Heart left ventricle (tissue), 16 donors: ENCODE measurements at regions not wholly inside any gene's neighbourhood (a gene's known extent, or its start where the extent isn't known, plus 50 kb on each side); places are given as distances from the start of the nearest gene placed in this dataset.
"Not testable (repeated sequence)": the region's sequence is repeated elsewhere in the genome, so short reads cannot be mapped to it uniquely, and the experiment has no call there.

ENCODE experiments used
- ATAC-seq, 4 donors: fragments of 200-7000 bp; cut with Tn5 transposase; one replicate each; pipeline ENCODE4 v1.9.1; 2020 to 2022; ENCODE audit warnings: moderate library complexity in 4 of 4, mild to moderate bottlenecking in 3 of 4, moderate number of reproducible peaks in 1 of 4
- DNase-seq, 5 donors: peaks; one replicate each; pipeline ENCODE4 v3.0.0-alpha.2; 2020
- H3K27ac ChIP-seq, 12 donors: fragments of 200-600 bp; sonication (generic) in 4 of 12; one replicate each; pipeline versions ENCODE4 v1.5.0 to v1.8.0; 2016 to 2022; ENCODE audit warnings: mild to moderate bottlenecking in 2 of 12
- H3K27me3 ChIP-seq, 9 donors: fragments of 200-600 bp; sonication (generic) in 2 of 9; one replicate each; pipeline versions ENCODE4 v1.5.1 to v1.8.0; 2016 to 2022; ENCODE audit warnings: mild to moderate bottlenecking in 3 of 9
- H3K36me3 ChIP-seq, 9 donors: fragments of 200-600 bp; sonication (generic) in 2 of 9; one replicate each; pipeline versions ENCODE4 v1.5.0 to v1.8.0; 2018 to 2022; ENCODE audit warnings: mild to moderate bottlenecking in 2 of 9
- H3K4me1 ChIP-seq, 12 donors: fragments of 200-600 bp; sonication (generic) in 4 of 12; one replicate each; pipeline versions ENCODE4 v1.5.0 to v1.8.0; 2016 to 2022; ENCODE audit warnings: mild to moderate bottlenecking in 3 of 12
- H3K4me3 ChIP-seq, 12 donors: fragments of 200-600 bp; sonication (generic) in 4 of 12; one replicate each; pipeline versions ENCODE4 v1.5.0 to v1.8.0; 2017 to 2022; ENCODE audit warnings: mild to moderate bottlenecking in 9 of 12, moderate library complexity in 4 of 12
- H3K9me3 ChIP-seq, 12 donors: fragments of 200-600 bp; sonication (generic) in 4 of 12; one replicate each; pipeline versions ENCODE4 v1.5.0 to v1.8.0; 2016 to 2022; ENCODE audit warnings: mild to moderate bottlenecking in 1 of 12
- POLR2A ChIP-seq, 2 donors: fragments of 450-650 bp; IDR thresholded peaks; one replicate each; pipeline ENCODE4 v1.6.1; 2017; ENCODE audit warnings: antibody characterized with exemption in 2 of 2, mild to moderate bottlenecking in 2 of 2, moderate library complexity in 2 of 2
- WGBS, 4 donors: extraction: QIAGEN DNeasy Blood & Tissue Kit in 2 of 4; methylation state at CpG; one replicate each; pipeline versions ENCODE4 v1.1.5 to v1.1.7; 2013 to 2018; 5-methylcytosine and 5-hydroxymethylcytosine counted together
- intact Hi-C, 10 donors: fragments of 100-400 bp; cut with DNase I; formaldehyde crosslinking; loops; one replicate each; pipeline versions ENCODE4 v1.11.1 to v1.14.2; 2022
- TF ChIP-seq, protein P1 (sequence below), 12 donors: fragments of 200-600 bp; sonication (generic) in 4 of 12; IDR thresholded peaks; one replicate each; pipeline versions ENCODE4 v1.5.0 to v1.8.0; 2018 to 2022; ENCODE audit warnings: antibody characterized with exemption in 12 of 12, mild to moderate bottlenecking in 5 of 12
- donor health status: ischemic (EF 13 %, LVEDD 7.1; RV severe dilation, severe dysfunction).
- donor health status: healthy with polysubstance abuse.
- donor health status: DM: no; HTN: yes; CAD: no.
- donor health status: DM: no; HTN: no; CAD: no.
- donor health status: ischemic (EF 25% LVEDD 6.9; RV normal size, moderate dysfunction).
- donor health status: ischemic (EF 25% LVEDD 5.7; RV mildly dilated, moderate dysfunction).
- donor health status: healthy.
- donor health status: DM: yes; HTN: yes; CAD: no.
- donor health status: ischemic (EF 35%, LVEDD 5.7; RV mildly dilated, moderate dysfunction).
- donor health status: nonischemic (EF 11% LVEDD 7.7; RV severe dilation, severe dysfunction).
- donor health status: DM: yes; HTN: yes; CAD: no.
- donor health status: PGD.
- donor health status: ischemic (EF 29% LVEDD 5.4; RV normal size, mild dysfunction).
- donor health status: nonischemic (EF 23%, LVEDD 6.1; RV moderate dilation, normal function).

- TF ChIP-seq, protein P1, sequence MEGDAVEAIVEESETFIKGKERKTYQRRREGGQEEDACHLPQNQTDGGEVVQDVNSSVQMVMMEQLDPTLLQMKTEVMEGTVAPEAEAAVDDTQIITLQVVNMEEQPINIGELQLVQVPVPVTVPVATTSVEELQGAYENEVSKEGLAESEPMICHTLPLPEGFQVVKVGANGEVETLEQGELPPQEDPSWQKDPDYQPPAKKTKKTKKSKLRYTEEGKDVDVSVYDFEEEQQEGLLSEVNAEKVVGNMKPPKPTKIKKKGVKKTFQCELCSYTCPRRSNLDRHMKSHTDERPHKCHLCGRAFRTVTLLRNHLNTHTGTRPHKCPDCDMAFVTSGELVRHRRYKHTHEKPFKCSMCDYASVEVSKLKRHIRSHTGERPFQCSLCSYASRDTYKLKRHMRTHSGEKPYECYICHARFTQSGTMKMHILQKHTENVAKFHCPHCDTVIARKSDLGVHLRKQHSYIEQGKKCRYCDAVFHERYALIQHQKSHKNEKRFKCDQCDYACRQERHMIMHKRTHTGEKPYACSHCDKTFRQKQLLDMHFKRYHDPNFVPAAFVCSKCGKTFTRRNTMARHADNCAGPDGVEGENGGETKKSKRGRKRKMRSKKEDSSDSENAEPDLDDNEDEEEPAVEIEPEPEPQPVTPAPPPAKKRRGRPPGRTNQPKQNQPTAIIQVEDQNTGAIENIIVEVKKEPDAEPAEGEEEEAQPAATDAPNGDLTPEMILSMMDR (IDR thresholded peaks at IDR 0.05), result no peak
- no peak for TF ChIP-seq POLR2A (IDR thresholded peaks at IDR 0.05)
- WGBS, 4 donors, result 45 to 65% (median 57%) methylated on average over 3 of the region's 3 CpGs
- Histone ChIP-seq H3K4me1 (no peaks in the 10 kb centered on the region), H3K27ac (no peak overlapping the region), H3K9me3 (peaks cover 0 to 8% (median 0%) of the 10 kb centered on the region in 12 donors), H3K36me3 (no peaks in the 10 kb centered on the region), H3K27me3 (peaks cover 0 to 6% (median 0%) of the 10 kb centered on the region in 9 donors), H3K4me3 (no peak overlapping the region)
- DNase-seq (no peak), ATAC-seq (no peak)
- intact Hi-C loops, result no loop called here
Measured at GRCh38 chr13:87814403-87814802, 143.2 kb downstream of the SLITRK5 start.

GRCh38 chr13:87820241-87820640 lies 149.1 kb downstream of the SLITRK5 start:
- DNase-seq (no peak), ATAC-seq (no peak)
- no peaks in the 10 kb centered on the region for H3K9me3 ChIP-seq
- H3K4me1 ChIP-seq, result no peaks in the 10 kb centered on the region
- no peaks in the 10 kb centered on the region for H3K27me3 ChIP-seq
- intact Hi-C loops, result no loop called here
- H3K4me3 ChIP-seq, result no peak overlapping the region
- no peak overlapping the region for H3K27ac ChIP-seq
- TF ChIP-seq, protein P1 (IDR thresholded peaks at IDR 0.05), result no peak
- no peak for TF ChIP-seq POLR2A (IDR thresholded peaks at IDR 0.05)
- WGBS, 4 donors, result 44 to 61% (median 49%) methylated on average over 1 of the region's 1 CpG
- no peaks in the 10 kb centered on the region for H3K36me3 ChIP-seq

GRCh38 chr13:87821512-87821911 lies 150.3 kb downstream of the SLITRK5 start:
- DNase-seq, result no peak
- H3K36me3 ChIP-seq, result no peaks in the 10 kb centered on the region
- H3K4me3 ChIP-seq, result no peak overlapping the region
- no peaks in the 10 kb centered on the region for H3K4me1 ChIP-seq
- H3K27ac ChIP-seq, result no peak overlapping the region
- 77 to 89% (median 83%) methylated on average over 4 of the region's 4 CpGs for WGBS, 4 donors
- H3K9me3 ChIP-seq, result no peaks in the 10 kb centered on the region
- no peak for ATAC-seq
- TF ChIP-seq POLR2A (IDR thresholded peaks at IDR 0.05), result no peak
- TF ChIP-seq, protein P1 (IDR thresholded peaks at IDR 0.05), result no peak
- H3K27me3 ChIP-seq, result no peaks in the 10 kb centered on the region
- intact Hi-C loops, result no loop called here

DNA sequence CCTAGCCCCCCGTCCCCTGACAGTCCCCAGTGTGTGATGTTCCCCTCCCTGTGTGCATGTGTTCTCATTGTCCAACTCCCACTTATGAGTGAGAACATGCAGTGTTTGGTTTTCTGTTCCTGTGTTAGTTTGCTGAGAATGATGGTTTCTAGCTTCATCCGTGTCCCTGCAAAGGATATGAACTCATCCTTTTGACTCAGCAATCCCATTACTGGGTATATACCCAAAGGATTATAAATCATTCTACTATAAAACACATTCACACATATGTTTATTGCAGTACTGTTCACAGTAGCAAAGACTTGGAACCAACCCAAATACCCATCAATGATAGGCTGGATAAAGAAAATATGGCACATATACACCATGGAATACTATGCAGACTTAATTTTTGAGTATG lies 155.1 kb downstream of the SLITRK5 start:
- ATAC-seq, intact Hi-C loops, H3K36me3 ChIP-seq, H3K27me3 ChIP-seq, H3K4me1 ChIP-seq, H3K9me3 ChIP-seq, H3K4me3 ChIP-seq, H3K27ac ChIP-seq, DNase-seq: not testable (repeated sequence)
- 45 to 67% (median 56%) methylated on average over 2 of the region's 2 CpGs for WGBS, 4 donors

- DNase-seq, result no peak
- Histone ChIP-seq H3K4me1 (no peaks in the 10 kb centered on the region), H3K4me3 (no peak overlapping the region), H3K27me3 (no peaks in the 10 kb centered on the region), H3K9me3 (peaks cover 0 to 1% (median 0%) of the 10 kb centered on the region in 12 donors), H3K27ac (no peak overlapping the region), H3K36me3 (no peaks in the 10 kb centered on the region)
- no peak for ATAC-seq
- WGBS, 4 donors, result 92 to 94% (median 92%) methylated on average over 4 of the region's 4 CpGs
- intact Hi-C loops, result no loop called here
- TF ChIP-seq, protein P1 (IDR thresholded peaks at IDR 0.05), result no peak
- TF ChIP-seq POLR2A (IDR thresholded peaks at IDR 0.05), result no peak
Measured at GRCh38 chr13:87827479-87827878, 156.3 kb downstream of the SLITRK5 start.
